Fibroblast of the conjunctiva (primary cell): ENCODE measurements at regions not wholly inside any gene's neighbourhood (a gene's known extent, or its start where the extent isn't known, plus 50 kb on each side); places are given as distances from the start of the nearest gene placed in this dataset.

Experiments used
- DNase-seq: peaks from one replicate; pipeline ENCODE4 v3.0.0-alpha.2; 2010; ENCODE audit warnings: low read depth

GRCh38 chr6:23584134-23584763, 541.8 kb upstream of the NRSN1 start:
- no peak for DNase-seq

GRCh38 chr6:23587582-23587981, 538.4 kb upstream of the NRSN1 start:
- no peak for DNase-seq

- DNase-seq, result no peak
Observed at GRCh38 chr6:23589811-23590210, 536.2 kb upstream of the NRSN1 start.

GRCh38 chr6:23590498-23591126, 535.4 kb upstream of the NRSN1 start:
- DNase-seq, result no peak

- DNase-seq, result no peak
Observed at GRCh38 chr6:23591761-23592160, 534.3 kb upstream of the NRSN1 start.

- DNase-seq, result no peak
Observed at GRCh38 chr6:23600118-23600517, 525.9 kb upstream of the NRSN1 start.

GRCh38 chr6:23601811-23602345, 524.1 kb upstream of the NRSN1 start:
- no peak for DNase-seq

GRCh38 chr6:23608931-23609435, 517.0 kb upstream of the NRSN1 start:
- no peak for DNase-seq

- no peak for DNase-seq
Observed at GRCh38 chr6:23611776-23612381, 514.1 kb upstream of the NRSN1 start.

- no peak for DNase-seq
Observed at GRCh38 chr6:23618366-23618765, 507.6 kb upstream of the NRSN1 start.

GRCh38 chr6:23620911-23621401, 505.1 kb upstream of the NRSN1 start:
- DNase-seq, result peak; percentile 21

- DNase-seq, result no peak
Observed at GRCh38 chr6:23630726-23631635, 495.0 kb upstream of the NRSN1 start.

- DNase-seq, result no peak
Observed at GRCh38 chr6:23633996-23634395, 492.0 kb upstream of the NRSN1 start.

GRCh38 chr6:23635150-23635549, 490.9 kb upstream of the NRSN1 start:
- DNase-seq, result no peak

- DNase-seq, result no peak
Observed at GRCh38 chr6:23637296-23637695, 488.7 kb upstream of the NRSN1 start.

GRCh38 chr6:23642849-23643248, 483.2 kb upstream of the NRSN1 start:
- no peak for DNase-seq

GRCh38 chr6:23647045-23647444, 479.0 kb upstream of the NRSN1 start:
- no peak for DNase-seq

- no peak for DNase-seq
Observed at GRCh38 chr6:23650676-23651075, 475.3 kb upstream of the NRSN1 start.

GRCh38 chr6:23654745-23655144, 471.3 kb upstream of the NRSN1 start:
- no peak for DNase-seq

GRCh38 chr6:23655525-23655924, 470.5 kb upstream of the NRSN1 start:
- no peak for DNase-seq

GRCh38 chr6:23656255-23657194, 469.5 kb upstream of the NRSN1 start:
- no peak for DNase-seq
